Cardiac fibroblast (primary cell): ENCODE measurements at regions not wholly inside any gene's neighbourhood (a gene's known extent, or its start where the extent isn't known, plus 50 kb on each side); places are given as distances from the start of the nearest gene placed in this dataset.

Source experiments
- DNase-seq, 2 donors: peaks; one replicate each; pipeline versions ENCODE4 v3.0.0 to v3.0.0-alpha.2; 2010; ENCODE audit warnings: low read depth in 2 of 2
- H3K4me3 ChIP-seq, 2 donors: replicated peaks in 1 of 2; 1 replicate in 1 of 2; 2 replicates in 1 of 2; pipeline ENCODE4 v1.5.1; 2011; ENCODE audit warnings: low read depth in 2 of 2, low read length in 2 of 2, mild to moderate bottlenecking in 2 of 2, moderate library complexity in 1 of 2
- TF ChIP-seq, protein P1 (sequence below): IDR thresholded peaks from one replicate; pipeline ENCODE4 v1.5.1; 2011; ENCODE audit warnings: low read depth, mild to moderate bottlenecking, low read length, inconsistent platforms

DNA sequence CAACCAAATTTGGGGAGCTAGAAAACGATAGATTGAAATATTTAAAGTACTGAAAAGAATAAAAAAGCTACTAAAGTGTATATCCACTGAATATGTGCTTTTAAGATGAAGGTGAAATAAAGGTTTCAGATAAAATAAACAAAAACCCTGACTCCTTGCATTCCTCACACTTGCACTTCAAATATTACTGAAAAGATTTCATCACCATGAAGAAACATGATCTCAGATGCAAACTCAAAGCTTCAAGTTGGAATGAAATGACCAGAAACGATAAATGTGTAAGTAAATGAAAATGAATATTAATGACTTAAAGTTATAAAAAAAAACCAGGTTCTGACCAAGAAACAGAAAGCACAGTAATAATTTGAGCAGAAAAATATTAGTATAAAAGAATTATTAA, 1246.0 kb upstream of the ACVR2A start:
- DNase-seq: no peak
- no peak overlapping the region for H3K4me3 ChIP-seq
- TF ChIP-seq, protein P1, sequence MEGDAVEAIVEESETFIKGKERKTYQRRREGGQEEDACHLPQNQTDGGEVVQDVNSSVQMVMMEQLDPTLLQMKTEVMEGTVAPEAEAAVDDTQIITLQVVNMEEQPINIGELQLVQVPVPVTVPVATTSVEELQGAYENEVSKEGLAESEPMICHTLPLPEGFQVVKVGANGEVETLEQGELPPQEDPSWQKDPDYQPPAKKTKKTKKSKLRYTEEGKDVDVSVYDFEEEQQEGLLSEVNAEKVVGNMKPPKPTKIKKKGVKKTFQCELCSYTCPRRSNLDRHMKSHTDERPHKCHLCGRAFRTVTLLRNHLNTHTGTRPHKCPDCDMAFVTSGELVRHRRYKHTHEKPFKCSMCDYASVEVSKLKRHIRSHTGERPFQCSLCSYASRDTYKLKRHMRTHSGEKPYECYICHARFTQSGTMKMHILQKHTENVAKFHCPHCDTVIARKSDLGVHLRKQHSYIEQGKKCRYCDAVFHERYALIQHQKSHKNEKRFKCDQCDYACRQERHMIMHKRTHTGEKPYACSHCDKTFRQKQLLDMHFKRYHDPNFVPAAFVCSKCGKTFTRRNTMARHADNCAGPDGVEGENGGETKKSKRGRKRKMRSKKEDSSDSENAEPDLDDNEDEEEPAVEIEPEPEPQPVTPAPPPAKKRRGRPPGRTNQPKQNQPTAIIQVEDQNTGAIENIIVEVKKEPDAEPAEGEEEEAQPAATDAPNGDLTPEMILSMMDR: no peak

DNA sequence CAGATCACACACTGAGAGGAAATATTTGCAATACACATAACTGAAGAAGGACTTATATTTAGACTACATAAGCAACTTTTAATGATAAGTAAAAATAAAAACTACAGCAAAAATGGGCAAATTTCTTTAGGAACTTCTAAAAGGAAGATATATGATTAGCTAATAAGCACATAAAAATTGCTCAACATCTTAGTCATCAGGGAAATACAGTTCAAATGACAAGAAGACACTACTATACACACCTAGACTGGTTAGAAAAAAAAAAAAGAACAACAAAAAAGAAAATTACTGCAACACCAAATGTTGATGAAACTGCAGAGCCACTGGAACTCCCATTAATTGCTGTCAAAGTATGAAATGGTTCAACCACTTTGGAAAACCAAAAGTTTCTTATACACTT, 1247.5 kb upstream of the ACVR2A start:
- peak in 1 of 2 donors; percentile 7 for DNase-seq
- TF ChIP-seq, protein P1: no peak
- no peak overlapping the region for H3K4me3 ChIP-seq

DNA sequence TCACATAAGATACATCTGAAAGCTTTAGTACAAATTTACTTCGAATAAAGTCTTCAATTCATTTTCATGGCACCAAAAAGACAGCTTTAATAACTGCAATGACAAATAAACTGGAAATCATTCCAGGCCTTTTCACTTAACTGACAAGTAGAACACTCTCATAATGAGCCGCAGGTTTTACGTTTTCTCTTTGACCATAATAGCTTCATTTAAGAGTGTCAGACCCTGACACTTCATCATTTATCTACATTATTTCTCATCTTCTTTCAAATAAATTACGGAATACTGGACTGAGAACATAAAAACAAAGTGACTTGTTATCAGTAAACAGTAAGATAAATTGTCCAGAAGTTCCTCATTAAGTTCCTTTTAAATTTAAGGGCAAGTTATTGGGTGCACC, 1252.9 kb upstream of the ACVR2A start:
- DNase-seq: no peak
- TF ChIP-seq, protein P1: no peak
- H3K4me3 ChIP-seq: no peak overlapping the region

- H3K4me3 ChIP-seq: no peak overlapping the region
- DNase-seq: no peak
- TF ChIP-seq, protein P1: no peak
These were observed 1257.5 kb upstream of the ACVR2A start for GRCh38 chr2:146587291-146587713.

DNA sequence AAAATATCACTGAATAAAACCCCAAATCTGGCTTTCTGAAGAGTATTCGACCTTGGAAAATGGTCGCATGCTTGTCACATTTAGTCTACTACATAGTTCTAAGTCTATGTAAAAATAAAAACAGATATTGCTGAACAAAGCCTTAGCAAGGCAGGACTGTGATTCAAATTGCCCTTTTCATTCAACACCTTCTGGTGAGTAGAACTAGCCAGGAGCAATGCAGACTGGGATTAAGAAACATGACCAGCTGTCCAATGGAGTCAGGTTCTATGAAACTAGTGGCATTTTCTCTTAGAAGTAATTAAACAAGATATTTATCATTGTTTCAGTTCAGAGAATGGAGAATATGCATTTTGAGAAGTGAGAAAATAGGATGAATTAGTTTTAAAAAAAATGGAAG, 1260.5 kb upstream of the ACVR2A start:
- no peak for DNase-seq
- no peak overlapping the region for H3K4me3 ChIP-seq
- TF ChIP-seq, protein P1: no peak

- TF ChIP-seq, protein P1: no peak
- peak; percentile 75 to 77 for DNase-seq
- H3K4me3 ChIP-seq: no peak overlapping the region
These were observed 1265.5 kb upstream of the ACVR2A start for GRCh38 chr2:146579147-146579930.
